GM12891 (cell line): ENCODE measurements at regions not wholly inside any gene's neighbourhood (a gene's known extent, or its start where the extent isn't known, plus 50 kb on each side); places are given as distances from the start of the nearest gene placed in this dataset.

ENCODE experiments used
- DNase-seq: peaks from one replicate; pipeline ENCODE4 v3.0.0; 2011; ENCODE audit warnings: low spot score; ENCODE audit not compliant: insufficient read length
- FAIRE-seq: peaks from 2 replicates; lab custom pipeline; 2011; peaks lifted over from hg19 to GRCh38; lab: Jason Lieb, UNC
- PAX5 ChIP-seq: IDR thresholded peaks from 2 replicates; pipeline ENCODE4 v1.6.1; 2011; ENCODE audit warnings: low read length, moderate library complexity, mild to moderate bottlenecking; ENCODE audit not compliant: insufficient read depth, severe bottlenecking
- POLR2A ChIP-seq: IDR thresholded peaks from 2 replicates; pipeline ENCODE4 v1.6.1; 2011; ENCODE audit warnings: low read depth, low read length, control low read depth
- POLR2AphosphoS5 ChIP-seq: IDR thresholded peaks from 2 replicates; pipeline ENCODE4 v1.6.1; 2011; ENCODE audit warnings: low read depth, low read length, control low read depth
- POU2F2 ChIP-seq: IDR thresholded peaks from 2 replicates; pipeline ENCODE4 v1.6.1; 2011; ENCODE audit warnings: low read depth, mild to moderate bottlenecking, control low read depth, low read length, moderate library complexity
- SPI1 ChIP-seq: IDR thresholded peaks from 2 replicates; pipeline ENCODE4 v1.6.1; 2011; ENCODE audit warnings: low read depth, low read length, control low read depth
- TAF1 ChIP-seq: IDR thresholded peaks from 2 replicates; pipeline ENCODE4 v1.6.1; 2011; ENCODE audit warnings: low read depth, low read length, control low read depth

DNA sequence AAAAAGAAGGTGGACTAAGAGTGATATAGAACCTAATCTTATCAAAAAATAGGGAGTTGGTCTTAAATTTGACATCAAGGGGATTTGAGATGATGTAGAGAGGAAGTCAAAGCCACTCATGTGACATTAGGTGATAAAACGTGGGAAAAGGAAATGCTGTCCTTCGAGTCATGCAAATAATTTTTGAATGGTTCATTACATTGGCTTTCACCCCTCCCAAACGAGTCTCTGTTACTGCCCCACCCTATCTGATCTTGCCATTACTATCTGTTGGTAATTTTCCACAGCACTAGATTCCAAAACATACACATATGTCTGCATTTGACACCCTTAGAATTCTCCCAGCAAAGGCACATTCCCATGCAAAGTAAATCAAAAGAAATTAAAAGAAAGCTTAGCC, 531.1 kb upstream of the ADAMTS5 start:
- TF ChIP-seq POLR2AphosphoS5 (no peak), TAF1 (no peak), PAX5 (no peak)
- DNase-seq: no peak
- FAIRE-seq: no peak

- no peak for TF ChIP-seq POLR2A
- no peak for TF ChIP-seq POU2F2
- TF ChIP-seq SPI1: no peak
- TF ChIP-seq PAX5: no peak
- TF ChIP-seq POLR2AphosphoS5: no peak
- no peak for TF ChIP-seq TAF1
- DNase-seq (no peak), FAIRE-seq (no peak)
These were observed 528.9 kb upstream of the ADAMTS5 start for GRCh38 chr21:27495836-27496235.

DNA sequence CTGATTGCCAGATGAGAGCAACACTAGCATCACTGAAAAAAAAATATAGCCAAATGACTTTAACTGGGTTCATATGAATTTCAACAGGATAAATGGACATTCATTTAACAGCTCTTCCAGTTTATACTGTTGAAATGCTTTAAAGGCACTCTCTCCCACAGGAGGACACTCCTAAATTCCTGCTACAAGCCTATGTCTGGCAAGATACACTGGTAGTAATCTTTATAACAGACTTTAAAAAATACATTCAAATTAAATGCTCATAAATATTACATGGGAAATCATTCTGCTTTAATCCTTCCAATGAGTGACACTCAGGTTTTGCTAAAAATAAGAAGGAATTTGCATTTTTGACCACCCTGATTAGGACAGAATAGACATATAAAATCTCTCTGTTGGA, 526.7 kb upstream of the ADAMTS5 start:
- TF ChIP-seq POLR2AphosphoS5 (no peak), TAF1 (no peak), POLR2A (no peak), SPI1 (no peak), POU2F2 (no peak), PAX5 (no peak)
- FAIRE-seq (no peak), DNase-seq (no peak)

- DNase-seq (no peak), FAIRE-seq (no peak)
- TF ChIP-seq PAX5: no peak
- no peak for TF ChIP-seq POLR2AphosphoS5
- no peak for TF ChIP-seq POU2F2
- no peak for TF ChIP-seq POLR2A
- TF ChIP-seq SPI1: no peak
- TF ChIP-seq TAF1: no peak
These were observed 520.8 kb upstream of the ADAMTS5 start for GRCh38 chr21:27487676-27488075.

GRCh38 chr21:27480841-27481261, 514.0 kb upstream of the ADAMTS5 start:
- TF ChIP-seq SPI1 (no peak), TAF1 (no peak), PAX5 (no peak), POLR2AphosphoS5 (no peak), POU2F2 (no peak), POLR2A (no peak)
- FAIRE-seq (no peak), DNase-seq (no peak)

GRCh38 chr21:27477296-27477695, 510.4 kb upstream of the ADAMTS5 start:
- DNase-seq (no peak), FAIRE-seq (no peak)
- TF ChIP-seq POLR2AphosphoS5: no peak
- TF ChIP-seq PAX5: no peak
- no peak for TF ChIP-seq POU2F2
- no peak for TF ChIP-seq TAF1
- TF ChIP-seq POLR2A: no peak
- TF ChIP-seq SPI1: no peak

- no peak for TF ChIP-seq POLR2A
- no peak for TF ChIP-seq POLR2AphosphoS5
- no peak for TF ChIP-seq TAF1
- TF ChIP-seq POU2F2: no peak
- TF ChIP-seq SPI1: no peak
- TF ChIP-seq PAX5: no peak
- no peak for FAIRE-seq
- no peak for DNase-seq
These were observed 509.8 kb upstream of the ADAMTS5 start for GRCh38 chr21:27476696-27477095.

DNA sequence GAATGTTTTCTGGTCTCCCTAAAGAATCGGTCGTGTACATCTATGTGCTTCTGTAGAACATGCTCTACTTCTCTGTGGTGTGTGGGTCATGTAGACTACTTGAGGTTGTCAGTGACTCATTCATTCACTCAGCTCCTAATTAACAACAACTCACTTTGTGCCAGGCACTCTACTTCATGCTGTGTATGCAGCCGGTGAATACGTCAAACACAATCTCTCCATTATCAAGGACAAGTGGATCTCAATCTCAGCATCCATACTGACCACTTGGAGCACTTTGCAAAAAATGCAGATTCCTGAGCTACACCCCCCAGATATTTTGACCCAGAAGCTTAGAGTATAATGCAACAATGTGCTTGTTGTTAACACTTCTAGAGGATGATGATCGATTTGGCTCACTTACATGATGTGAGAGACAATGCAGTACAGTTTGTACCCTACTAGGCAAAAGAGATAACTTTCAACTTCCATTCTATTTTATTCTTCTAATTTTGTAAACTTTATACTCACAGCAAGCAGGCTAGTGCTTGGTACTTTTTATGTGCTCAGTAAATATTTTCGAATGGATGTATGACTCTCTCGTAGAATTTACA, 508.6 kb upstream of the ADAMTS5 start:
- DNase-seq: no peak

GRCh38 chr21:27467366-27467765, 500.5 kb upstream of the ADAMTS5 start:
- DNase-seq (no peak), FAIRE-seq (no peak)
- TF ChIP-seq SPI1 (no peak), POU2F2 (no peak), POLR2A (no peak), POLR2AphosphoS5 (no peak), TAF1 (no peak), PAX5 (no peak)

More for the DNA sequence above, 508.6 kb upstream of the ADAMTS5 start:
- TF ChIP-seq SPI1: no peak
- TF ChIP-seq POLR2A: no peak
- no peak for TF ChIP-seq TAF1
- no peak for TF ChIP-seq POLR2AphosphoS5
- no peak for TF ChIP-seq POU2F2
- TF ChIP-seq PAX5: no peak
- no peak for FAIRE-seq

- no peak for FAIRE-seq
- DNase-seq: no peak
These were observed 499.3 kb upstream of the ADAMTS5 start for GRCh38 chr21:27466140-27466539.

More at GRCh38 chr21:27466140-27466539, 499.3 kb upstream of the ADAMTS5 start:
- TF ChIP-seq POLR2A: no peak
- TF ChIP-seq PAX5: no peak
- TF ChIP-seq SPI1: no peak
- TF ChIP-seq POLR2AphosphoS5: no peak
- TF ChIP-seq TAF1: no peak
- TF ChIP-seq POU2F2: no peak
